WTC11 (cell line): ENCODE measurements at regions not wholly inside any gene's neighbourhood (a gene's known extent, or its start where the extent isn't known, plus 50 kb on each side); places are given as distances from the start of the nearest gene placed in this dataset.

Experiments
- ATAC-seq: fragments of 200-7000 bp; cut with Tn5 transposase; 2 replicates; pipeline ENCODE4 v1.10.0; 2021; ENCODE audit warnings: mild to moderate bottlenecking, moderate library complexity
- CTCF ChIA-PET: fragments of 300-600 bp; sonication (Branson Sonifier 250); formaldehyde crosslinking; loops from one replicate; lab custom pipeline; 2021; ENCODE audit warnings: antibody characterized with exemption; lab: Charles Lee
- POLR2A ChIA-PET: fragments of 350-600 bp; sonication (Branson Sonifier 250); formaldehyde crosslinking; loops from one replicate; lab custom pipeline; 2021; ENCODE audit warnings: antibody characterized with exemption; lab: Charles Lee
- DNase-seq: peaks from one replicate; pipeline ENCODE4 v3.0.0; 2021; ENCODE audit warnings: low spot score
- H3K27ac Mint-ChIP-seq: 2 replicates; pipeline ENCODE4 v1.8.0; 2021; ENCODE audit warnings: mixed read lengths
- H3K27me3 Mint-ChIP-seq: 2 replicates; pipeline ENCODE4 v1.8.0; 2021; ENCODE audit warnings: low read depth, mild to moderate bottlenecking, moderate library complexity, mixed read lengths
- H3K36me3 Mint-ChIP-seq: 2 replicates; pipeline ENCODE4 v1.8.0; 2021; ENCODE audit warnings: mixed read lengths
- H3K4me1 Mint-ChIP-seq: 2 replicates; pipeline ENCODE4 v1.8.0; 2022; ENCODE audit warnings: mixed read lengths
- H3K4me3 Mint-ChIP-seq: 2 replicates; pipeline ENCODE4 v1.8.0; 2021; ENCODE audit warnings: mild to moderate bottlenecking, moderate library complexity, mixed read lengths
- H3K9me3 Mint-ChIP-seq: 2 replicates; pipeline ENCODE4 v1.8.0; 2021; ENCODE audit warnings: mixed read lengths
- ATF1 ChIP-seq: sonication (generic); formaldehyde crosslinking; IDR thresholded peaks from 2 replicates; pipeline ENCODE4 v1.8.1; 2023; ENCODE audit warnings: mild to moderate bottlenecking, moderate library complexity, missing genetic modification reagents
- ELF4 ChIP-seq: sonication (generic); formaldehyde crosslinking; IDR thresholded peaks from 2 replicates; pipeline ENCODE4 v1.8.1; 2022; ENCODE audit warnings: low read depth, mild to moderate bottlenecking, moderate library complexity, missing genetic modification reagents
- ETV6 ChIP-seq: sonication (generic); formaldehyde crosslinking; IDR thresholded peaks from 2 replicates; pipeline ENCODE4 v1.8.1; 2022; ENCODE audit warnings: mild to moderate bottlenecking, missing genetic modification reagents
- FOXJ3 ChIP-seq: sonication (generic); formaldehyde crosslinking; IDR thresholded peaks from 2 replicates; pipeline ENCODE4 v1.9.0; 2021; ENCODE audit warnings: missing genetic modification reagents, mild to moderate bottlenecking, borderline replicate concordance
- HMGA2 ChIP-seq: fragments of 250-450 bp; sonication (Bioruptor Pico); IDR thresholded peaks from 2 replicates; pipeline ENCODE4 v1.4.0; 2021; ENCODE audit warnings: mild to moderate bottlenecking, moderate library complexity
- JAZF1 ChIP-seq: fragments of 250-450 bp; sonication (Bioruptor Pico); IDR thresholded peaks from 2 replicates; pipeline ENCODE4 v1.9.0; 2021; ENCODE audit warnings: moderate library complexity, mild to moderate bottlenecking, inconsistent platforms
- MYBL2 ChIP-seq: sonication (generic); formaldehyde crosslinking; IDR thresholded peaks from 2 replicates; pipeline ENCODE4 v1.8.1; 2023; ENCODE audit warnings: mild to moderate bottlenecking, moderate library complexity, missing genetic modification reagents
- RELA ChIP-seq: sonication (generic); formaldehyde crosslinking; IDR thresholded peaks from 2 replicates; pipeline ENCODE4 v1.8.1; 2022; ENCODE audit warnings: missing genetic modification reagents, mild to moderate bottlenecking, borderline replicate concordance
- SMAD4 ChIP-seq: sonication (generic); formaldehyde crosslinking; IDR thresholded peaks from 2 replicates; pipeline ENCODE4 v1.8.0; 2022; ENCODE audit warnings: mild to moderate bottlenecking, missing genetic modification reagents
- ZNF121 ChIP-seq: sonication (generic); formaldehyde crosslinking; IDR thresholded peaks from 2 replicates; pipeline ENCODE4 v1.8.0; 2023; ENCODE audit warnings: missing genetic modification reagents
- ZNF138 ChIP-seq: sonication (generic); formaldehyde crosslinking; conservative IDR thresholded peaks from 2 replicates; pipeline ENCODE4 v1.8.1; 2022; ENCODE audit warnings: mild to moderate bottlenecking, moderate library complexity, missing genetic modification reagents
- ZNF317 ChIP-seq: sonication (generic); formaldehyde crosslinking; IDR thresholded peaks from 2 replicates; pipeline ENCODE4 v1.8.1; 2023; ENCODE audit warnings: low read depth, mild to moderate bottlenecking, moderate library complexity, missing genetic modification reagents, borderline replicate concordance
- ZNF416 ChIP-seq: fragments of 250-450 bp; sonication (Bioruptor Pico); IDR thresholded peaks from 2 replicates; pipeline ENCODE4 v1.9.0; 2021; ENCODE audit warnings: mild to moderate bottlenecking, inconsistent platforms
- ZNF512 ChIP-seq: sonication (generic); formaldehyde crosslinking; IDR thresholded peaks from 2 replicates; pipeline ENCODE4 v1.8.1; 2022; ENCODE audit warnings: missing genetic modification reagents, borderline replicate concordance
- TF ChIP-seq, protein P1 (sequence below): sonication (generic); formaldehyde crosslinking; conservative IDR thresholded peaks from 2 replicates; pipeline ENCODE4 v1.8.1; 2023; ENCODE audit warnings: mild to moderate bottlenecking, low read depth, missing genetic modification reagents, moderate library complexity
- TF ChIP-seq, protein P2 (sequence below): sonication (generic); formaldehyde crosslinking; IDR thresholded peaks from 2 replicates; pipeline ENCODE4 v1.8.0; 2022; ENCODE audit warnings: missing genetic modification reagents

DNA sequence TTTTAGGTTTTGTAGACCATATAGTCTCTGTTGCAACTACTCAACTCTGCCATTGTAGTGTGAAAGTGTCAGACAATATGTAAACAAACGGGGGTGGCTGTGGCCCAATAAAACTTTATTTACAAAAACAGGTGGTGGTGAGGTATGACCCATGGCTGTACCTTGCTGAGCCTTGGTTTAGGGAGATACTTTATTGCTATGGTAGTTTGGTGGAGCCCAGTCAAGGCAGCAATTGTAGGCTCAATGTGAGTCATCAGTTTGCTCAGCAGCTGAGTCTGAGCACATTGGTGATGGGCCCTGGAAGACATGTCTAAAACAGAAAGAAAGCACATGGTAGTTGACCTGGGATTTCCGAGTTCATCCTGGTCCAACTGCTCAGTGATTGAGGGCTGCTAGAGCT is 242.5 kb downstream of the REEP3 start (continued):
- TF ChIP-seq ZNF416 (CRISPR knock-in tag), result no peak
- TF ChIP-seq, protein P1, sequence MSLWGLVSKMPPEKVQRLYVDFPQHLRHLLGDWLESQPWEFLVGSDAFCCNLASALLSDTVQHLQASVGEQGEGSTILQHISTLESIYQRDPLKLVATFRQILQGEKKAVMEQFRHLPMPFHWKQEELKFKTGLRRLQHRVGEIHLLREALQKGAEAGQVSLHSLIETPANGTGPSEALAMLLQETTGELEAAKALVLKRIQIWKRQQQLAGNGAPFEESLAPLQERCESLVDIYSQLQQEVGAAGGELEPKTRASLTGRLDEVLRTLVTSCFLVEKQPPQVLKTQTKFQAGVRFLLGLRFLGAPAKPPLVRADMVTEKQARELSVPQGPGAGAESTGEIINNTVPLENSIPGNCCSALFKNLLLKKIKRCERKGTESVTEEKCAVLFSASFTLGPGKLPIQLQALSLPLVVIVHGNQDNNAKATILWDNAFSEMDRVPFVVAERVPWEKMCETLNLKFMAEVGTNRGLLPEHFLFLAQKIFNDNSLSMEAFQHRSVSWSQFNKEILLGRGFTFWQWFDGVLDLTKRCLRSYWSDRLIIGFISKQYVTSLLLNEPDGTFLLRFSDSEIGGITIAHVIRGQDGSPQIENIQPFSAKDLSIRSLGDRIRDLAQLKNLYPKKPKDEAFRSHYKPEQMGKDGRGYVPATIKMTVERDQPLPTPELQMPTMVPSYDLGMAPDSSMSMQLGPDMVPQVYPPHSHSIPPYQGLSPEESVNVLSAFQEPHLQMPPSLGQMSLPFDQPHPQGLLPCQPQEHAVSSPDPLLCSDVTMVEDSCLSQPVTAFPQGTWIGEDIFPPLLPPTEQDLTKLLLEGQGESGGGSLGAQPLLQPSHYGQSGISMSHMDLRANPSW (CRISPR knock-in tag), result no peak
- no peak for TF ChIP-seq ZNF317
- TF ChIP-seq ETV6 (CRISPR knock-in tag), result no peak
- TF ChIP-seq, protein P2, sequence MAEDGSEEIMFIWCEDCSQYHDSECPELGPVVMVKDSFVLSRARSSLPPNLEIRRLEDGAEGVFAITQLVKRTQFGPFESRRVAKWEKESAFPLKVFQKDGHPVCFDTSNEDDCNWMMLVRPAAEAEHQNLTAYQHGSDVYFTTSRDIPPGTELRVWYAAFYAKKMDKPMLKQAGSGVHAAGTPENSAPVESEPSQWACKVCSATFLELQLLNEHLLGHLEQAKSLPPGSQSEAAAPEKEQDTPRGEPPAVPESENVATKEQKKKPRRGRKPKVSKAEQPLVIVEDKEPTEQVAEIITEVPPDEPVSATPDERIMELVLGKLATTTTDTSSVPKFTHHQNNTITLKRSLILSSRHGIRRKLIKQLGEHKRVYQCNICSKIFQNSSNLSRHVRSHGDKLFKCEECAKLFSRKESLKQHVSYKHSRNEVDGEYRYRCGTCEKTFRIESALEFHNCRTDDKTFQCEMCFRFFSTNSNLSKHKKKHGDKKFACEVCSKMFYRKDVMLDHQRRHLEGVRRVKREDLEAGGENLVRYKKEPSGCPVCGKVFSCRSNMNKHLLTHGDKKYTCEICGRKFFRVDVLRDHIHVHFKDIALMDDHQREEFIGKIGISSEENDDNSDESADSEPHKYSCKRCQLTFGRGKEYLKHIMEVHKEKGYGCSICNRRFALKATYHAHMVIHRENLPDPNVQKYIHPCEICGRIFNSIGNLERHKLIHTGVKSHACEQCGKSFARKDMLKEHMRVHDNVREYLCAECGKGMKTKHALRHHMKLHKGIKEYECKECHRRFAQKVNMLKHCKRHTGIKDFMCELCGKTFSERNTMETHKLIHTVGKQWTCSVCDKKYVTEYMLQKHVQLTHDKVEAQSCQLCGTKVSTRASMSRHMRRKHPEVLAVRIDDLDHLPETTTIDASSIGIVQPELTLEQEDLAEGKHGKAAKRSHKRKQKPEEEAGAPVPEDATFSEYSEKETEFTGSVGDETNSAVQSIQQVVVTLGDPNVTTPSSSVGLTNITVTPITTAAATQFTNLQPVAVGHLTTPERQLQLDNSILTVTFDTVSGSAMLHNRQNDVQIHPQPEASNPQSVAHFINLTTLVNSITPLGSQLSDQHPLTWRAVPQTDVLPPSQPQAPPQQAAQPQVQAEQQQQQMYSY (CRISPR knock-in tag), result no peak

- ChIA-PET CTCF (no interaction called here), POLR2A (interaction anchor here (0.6 kb wide), 1 partner anchor 1284 kb away, joined by 3 read pairs; no protein-coding TSS in a partner anchor)
- H3K27me3 Mint-ChIP-seq, result no peaks in the 10 kb centered on the region
- no peak overlapping the region for H3K27ac Mint-ChIP-seq
- no peaks in the 10 kb centered on the region; the same call in 1 of the 2 replicates for H3K9me3 Mint-ChIP-seq
- no peaks in the 10 kb centered on the region for H3K36me3 Mint-ChIP-seq
- DNase-seq (no peak), ATAC-seq (no peak)
- TF ChIP-seq ZNF121 (no peak), ELF4 (CRISPR knock-in tag) (no peak)
- H3K4me1 Mint-ChIP-seq, result peaks cover 12% of the 10 kb centered on the region
- H3K4me3 Mint-ChIP-seq, result no peak overlapping the region
Measured at GRCh38 chr10:63765126-63765525, 243.9 kb downstream of the REEP3 start.

DNA sequence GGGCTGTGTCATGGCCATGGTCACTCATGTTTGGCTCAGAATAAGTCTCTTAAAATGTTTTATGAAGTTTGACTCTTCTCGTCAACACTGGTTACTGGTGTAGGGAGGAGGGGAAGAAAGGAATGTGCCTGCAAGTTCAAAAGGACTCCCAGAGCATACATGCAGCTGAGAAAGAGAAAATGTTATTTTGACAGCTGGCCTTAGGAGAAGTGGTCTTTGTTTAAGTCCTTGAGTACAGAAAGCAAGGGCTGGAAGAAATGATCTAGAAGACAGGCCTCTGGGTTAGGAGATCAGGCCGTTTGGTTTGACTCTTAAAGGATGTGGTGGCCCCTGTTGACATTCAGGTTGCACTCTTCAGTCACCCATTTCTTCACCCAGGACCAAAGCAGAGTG is 245.5 kb downstream of the REEP3 start:
- H3K36me3 Mint-ChIP-seq, result no peaks in the 10 kb centered on the region
- POLR2A ChIA-PET, result no interaction called here
- no peak for DNase-seq
- H3K4me3 Mint-ChIP-seq, result no peak overlapping the region
- H3K9me3 Mint-ChIP-seq, result no peaks in the 10 kb centered on the region
- H3K4me1 Mint-ChIP-seq, result peaks cover 12% of the 10 kb centered on the region
- H3K27me3 Mint-ChIP-seq, result no peaks in the 10 kb centered on the region
- CTCF ChIA-PET, result interaction anchor here (0.6 to 1.6 kb wide), 3 partner anchors 9 to 107 kb away, joined by 3 to 13 read pairs (median 5); no protein-coding TSS in a partner anchor
- TF ChIP-seq ELF4 (CRISPR knock-in tag) (no peak), MYBL2 (no peak), ZNF512 (no peak), ATF1 (CRISPR knock-in tag) (no peak), ETV6 (CRISPR knock-in tag) (no peak), ZNF138 (CRISPR knock-in tag) (no peak), FOXJ3 (CRISPR knock-in tag) (no peak), JAZF1 (no peak), SMAD4 (CRISPR knock-in tag) (no peak), HMGA2 (CRISPR knock-in tag) (no peak), RELA (CRISPR knock-in tag) (no peak)
- ATAC-seq, result no peak; the same call in 1 of the 2 replicates
- H3K27ac Mint-ChIP-seq, result no peak overlapping the region
